Stimulated activated CD8-positive, alpha-beta memory T cell treated with anti-CD3 and anti-CD28 coated beads, Interleukin-2, amount 100 ng/mL, for 48 hours (primary cell): ENCODE measurements at regions not wholly inside any gene's neighbourhood (a gene's known extent, or its start where the extent isn't known, plus 50 kb on each side); places are given as distances from the start of the nearest gene placed in this dataset.
"Not testable (repeated sequence)": the region's sequence is repeated elsewhere in the genome, so short reads cannot be mapped to it uniquely, and the experiment has no call there.

Experiments
- DNase-seq, 2 donors: peaks; one replicate each; pipeline ENCODE4 v3.0.0-alpha.2; 2020; ENCODE audit warnings: low read depth in 2 of 2

DNA sequence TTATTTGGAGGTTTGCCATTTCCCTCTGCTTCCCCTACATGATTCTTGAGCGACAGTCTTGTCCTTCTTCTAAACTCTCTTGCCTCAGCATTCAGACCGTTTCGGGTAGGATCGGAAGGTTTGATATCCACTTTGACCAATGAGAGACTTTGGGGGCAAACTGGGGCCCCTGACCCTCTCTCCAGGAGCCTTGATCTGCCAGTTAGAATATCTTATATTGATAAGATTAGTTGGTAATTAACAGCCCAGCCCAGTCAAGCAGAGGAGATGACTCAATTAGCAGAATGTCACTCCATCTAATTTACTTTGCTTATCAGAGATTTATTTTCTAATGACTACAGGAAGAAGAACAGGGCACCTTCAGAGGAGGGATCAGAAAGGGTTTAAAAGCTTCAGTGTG lies 532.8 kb downstream of the XYLT1 start:
- no peak for DNase-seq

DNA sequence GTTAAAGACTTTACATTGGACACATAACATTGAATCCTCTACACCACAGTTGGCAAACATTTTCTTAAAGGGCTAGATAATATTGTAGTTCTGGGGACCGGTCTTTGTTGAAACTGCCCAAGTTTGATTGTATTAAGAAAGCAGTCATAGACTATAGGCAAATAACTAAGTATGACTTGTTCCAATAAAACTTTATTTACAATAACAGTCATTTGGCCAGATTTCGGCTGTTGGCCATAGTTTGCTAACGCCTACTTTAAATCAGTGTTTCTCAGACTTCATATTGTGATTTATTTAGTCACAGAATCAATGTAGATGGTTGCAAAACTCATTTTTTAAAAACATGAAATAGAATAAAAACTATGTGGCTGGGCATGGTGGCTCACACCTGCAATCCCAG lies 531.8 kb downstream of the XYLT1 start:
- DNase-seq = no peak

GRCh38 chr16:16940351-16940750 lies 530.4 kb downstream of the XYLT1 start:
- DNase-seq = no peak

GRCh38 chr16:16942849-16943248 lies 527.9 kb downstream of the XYLT1 start:
- not testable (repeated sequence) for DNase-seq

DNA sequence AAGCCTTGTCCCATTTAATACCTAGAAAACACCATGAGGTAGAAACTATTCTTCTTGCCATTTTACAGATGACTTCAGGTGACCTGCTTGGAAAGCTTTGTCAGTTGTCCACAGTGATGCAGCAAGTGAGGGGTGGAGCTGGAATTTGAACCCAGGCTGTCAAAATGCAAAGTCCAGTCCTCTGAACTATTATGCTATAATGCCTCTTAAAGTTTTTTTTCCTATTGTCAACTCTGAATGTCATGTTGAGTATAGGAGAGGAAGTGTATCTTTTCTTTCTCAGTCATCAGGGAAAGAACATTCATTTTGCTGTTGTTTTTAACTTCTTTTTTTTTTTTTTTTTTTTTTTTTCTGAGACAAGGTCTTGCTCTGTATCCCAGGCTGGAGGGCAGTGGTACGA lies 525.6 kb downstream of the XYLT1 start:
- no peak for DNase-seq

DNA sequence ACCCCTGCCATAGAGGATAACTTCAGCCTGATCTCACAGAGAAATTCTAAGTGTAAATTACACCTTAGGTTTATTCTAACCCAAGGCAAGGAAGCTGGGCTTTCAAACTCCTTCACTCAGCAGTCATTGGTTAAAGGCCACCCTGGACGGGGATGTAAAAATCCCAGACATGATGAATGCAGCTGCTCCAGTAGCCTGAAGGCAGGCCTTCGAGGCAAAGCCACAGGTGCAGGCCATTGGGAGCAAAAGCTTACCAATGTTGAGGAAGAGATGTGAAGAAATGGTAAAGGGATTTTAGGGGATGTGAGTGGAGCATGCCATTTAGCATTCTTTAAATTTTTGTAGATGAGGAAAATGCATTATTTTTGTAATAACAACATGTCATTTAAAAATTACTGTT lies 514.4 kb downstream of the XYLT1 start:
- DNase-seq = no peak

GRCh38 chr16:16960785-16961184 lies 510.0 kb downstream of the XYLT1 start:
- DNase-seq = no peak

DNA sequence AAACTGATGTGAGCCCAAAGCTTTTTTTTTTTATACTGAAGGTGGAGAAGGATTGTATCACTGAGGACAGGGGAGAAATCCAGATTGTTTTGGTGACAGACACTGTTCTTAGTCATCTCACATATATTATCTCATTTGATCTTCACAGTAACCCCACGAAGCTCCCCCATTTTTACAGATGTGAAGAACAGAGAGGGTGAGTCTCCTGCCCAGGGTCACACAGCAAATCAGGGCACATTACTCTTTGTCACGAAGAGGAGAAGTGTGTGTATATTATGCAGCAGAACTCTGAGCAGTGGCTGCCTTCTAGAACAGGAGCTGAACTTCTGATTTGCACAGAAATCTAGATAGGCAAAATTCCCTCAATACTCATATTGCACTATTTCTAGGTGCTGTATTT lies 504.3 kb downstream of the XYLT1 start:
- DNase-seq = no peak

- no peak for DNase-seq
Measured at GRCh38 chr16:16971042-16971441, 499.7 kb downstream of the XYLT1 start.

DNA sequence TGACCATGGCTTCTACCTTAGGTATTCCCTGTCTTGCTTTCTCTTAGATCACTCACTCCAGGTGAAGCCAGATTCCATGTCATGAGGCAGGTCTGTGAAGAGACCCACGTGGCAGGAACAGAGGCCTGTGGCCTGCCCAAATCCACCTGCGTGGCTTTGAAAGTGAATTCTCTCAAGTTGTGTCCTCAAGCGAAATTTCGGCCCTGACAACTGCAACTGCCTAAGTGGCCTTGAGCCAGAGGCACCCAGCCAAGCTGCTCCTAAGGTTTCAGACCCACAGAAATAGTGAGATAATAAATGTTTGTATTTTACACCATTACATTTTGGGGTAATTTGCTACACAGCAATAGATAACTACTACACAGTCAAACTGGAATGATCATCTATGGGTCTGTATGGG lies 497.9 kb downstream of the XYLT1 start:
- no peak for DNase-seq

GRCh38 chr16:16973707-16974591 lies 496.8 kb downstream of the XYLT1 start:
- no peak for DNase-seq

DNA sequence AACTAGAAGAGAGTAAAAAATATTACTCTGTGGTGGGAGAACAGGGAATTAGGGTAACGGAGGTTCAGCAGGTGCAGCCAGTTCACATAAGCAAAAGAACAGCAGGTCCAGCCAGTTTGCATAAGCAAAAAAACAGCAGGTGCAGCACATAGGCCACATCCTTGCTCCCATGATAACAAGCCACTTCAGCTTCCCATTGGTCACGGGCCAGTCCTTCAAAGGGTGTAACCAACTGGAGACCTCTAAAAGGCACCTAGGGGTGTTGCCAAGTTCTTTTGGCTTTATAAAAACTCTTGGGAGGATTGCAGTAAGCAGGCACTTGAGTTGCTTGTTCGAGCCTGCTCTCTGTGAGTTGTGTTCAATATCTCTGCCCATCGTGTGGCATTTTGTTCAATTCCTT lies 488.1 kb downstream of the XYLT1 start:
- DNase-seq = no peak

DNA sequence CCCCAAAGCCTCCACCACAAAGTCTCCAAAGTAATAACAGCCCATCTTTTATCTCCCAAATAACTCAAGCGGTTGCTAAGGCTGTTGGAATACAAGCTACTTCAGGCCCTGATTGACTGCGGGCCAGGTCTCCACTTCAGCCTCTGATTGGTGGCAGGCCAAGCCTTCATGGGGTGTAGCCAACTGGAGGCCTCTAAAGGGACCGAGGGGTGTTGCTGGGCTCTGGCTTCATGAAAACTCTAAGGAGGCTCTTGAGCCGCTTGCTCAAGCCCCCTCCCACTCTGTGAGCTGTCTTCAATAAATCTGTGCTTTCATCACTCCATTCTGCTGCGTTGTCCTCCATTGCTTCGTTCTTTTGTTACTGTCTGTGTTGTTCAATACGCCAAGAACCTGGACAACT lies 487.2 kb downstream of the XYLT1 start:
- no peak for DNase-seq

DNA sequence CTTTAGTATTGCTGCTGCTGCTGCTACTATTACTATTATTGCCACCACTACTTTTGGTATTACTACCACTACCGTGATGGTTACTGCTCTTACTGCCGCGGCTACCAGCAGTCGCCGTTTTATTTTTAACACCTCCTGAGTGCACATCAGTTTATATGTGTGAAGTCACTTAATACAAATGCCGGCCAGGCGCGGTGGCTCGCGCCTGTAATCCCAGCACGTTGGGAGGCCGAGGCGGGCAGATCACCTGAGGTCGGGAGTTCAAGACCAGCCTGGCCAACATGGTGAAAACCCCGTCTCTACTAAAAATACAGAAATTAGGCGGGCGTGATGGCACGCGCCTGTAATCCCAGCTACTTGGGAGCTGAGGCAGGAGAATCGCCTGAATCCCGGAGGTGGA lies 486.7 kb downstream of the XYLT1 start:
- DNase-seq = not testable (repeated sequence)

DNA sequence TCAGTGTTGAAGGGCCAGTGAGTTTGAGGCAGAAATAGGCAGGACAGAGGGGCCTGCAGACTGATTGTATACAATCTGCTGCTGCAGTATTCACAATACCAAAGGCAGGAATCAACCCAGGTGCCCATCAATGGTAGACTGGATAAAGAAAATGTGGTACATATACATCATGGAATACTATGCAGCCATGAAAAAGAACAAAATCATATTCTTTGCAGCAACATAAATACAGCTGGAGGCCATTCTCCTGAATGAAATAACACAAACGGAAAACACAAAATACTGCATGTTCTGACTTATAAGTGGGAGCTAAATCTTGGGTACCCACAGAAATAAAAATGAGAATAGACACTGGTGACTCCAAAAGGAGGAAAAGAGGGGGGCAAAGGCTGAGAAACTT lies 485.1 kb downstream of the XYLT1 start:
- DNase-seq = no peak

DNA sequence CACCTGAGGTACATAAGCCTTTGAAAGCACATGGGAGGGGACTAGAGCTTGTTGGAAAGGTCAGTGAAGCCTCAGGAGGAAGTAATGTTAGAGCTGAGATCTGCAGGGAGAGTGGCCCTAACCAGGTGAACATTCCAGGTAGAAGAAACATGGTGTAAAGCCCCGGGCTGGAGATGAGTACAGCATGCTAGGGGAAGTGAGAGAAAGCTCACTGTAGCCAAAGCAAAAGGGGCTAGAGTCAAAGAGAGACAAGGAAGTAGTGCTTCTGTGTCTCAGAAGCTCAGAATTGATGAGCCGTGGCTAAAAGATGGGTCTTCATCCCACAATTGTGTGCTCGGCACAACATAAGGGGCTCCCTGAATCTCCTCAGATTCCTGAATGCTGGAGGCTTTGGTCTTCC lies 481.8 kb downstream of the XYLT1 start:
- DNase-seq = no peak

DNA sequence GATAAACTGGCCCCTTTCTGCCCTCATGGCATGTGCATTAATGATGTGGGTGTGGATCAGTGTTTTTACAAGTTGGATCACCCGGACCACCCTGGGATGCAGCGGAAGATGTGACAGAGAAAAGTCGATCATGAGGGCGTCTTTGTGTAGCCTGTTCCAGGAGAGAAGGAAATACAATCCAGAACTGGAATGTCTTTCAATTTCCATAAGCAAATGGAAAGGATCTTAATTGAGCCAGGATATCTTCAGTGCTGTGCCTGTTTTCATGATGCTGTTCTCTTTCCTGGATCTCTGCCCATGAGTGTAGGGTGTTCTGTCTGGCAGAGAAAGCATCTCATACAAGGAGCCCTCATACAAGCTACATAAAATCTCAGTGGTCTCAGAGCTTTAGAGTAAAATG lies 481.4 kb downstream of the XYLT1 start:
- DNase-seq = no peak

DNA sequence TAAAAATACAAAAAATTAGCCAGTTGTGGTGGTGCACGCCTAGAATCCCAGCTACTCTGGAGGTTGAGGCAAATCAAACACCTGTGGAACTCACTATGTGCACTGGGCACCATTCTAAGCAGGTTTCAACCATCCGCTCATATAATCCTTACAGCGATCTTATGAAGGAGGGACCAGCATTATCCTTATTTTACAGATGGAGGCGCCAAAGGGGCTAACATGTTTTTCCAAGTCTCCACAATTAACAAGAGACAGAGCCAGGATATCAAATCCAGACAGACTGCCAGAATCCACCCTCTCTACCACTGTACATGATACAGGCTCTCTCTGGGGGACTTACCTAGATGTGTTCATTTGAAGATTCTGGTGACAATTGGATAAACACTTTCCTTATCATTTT lies 479.0 kb downstream of the XYLT1 start:
- no peak for DNase-seq

DNA sequence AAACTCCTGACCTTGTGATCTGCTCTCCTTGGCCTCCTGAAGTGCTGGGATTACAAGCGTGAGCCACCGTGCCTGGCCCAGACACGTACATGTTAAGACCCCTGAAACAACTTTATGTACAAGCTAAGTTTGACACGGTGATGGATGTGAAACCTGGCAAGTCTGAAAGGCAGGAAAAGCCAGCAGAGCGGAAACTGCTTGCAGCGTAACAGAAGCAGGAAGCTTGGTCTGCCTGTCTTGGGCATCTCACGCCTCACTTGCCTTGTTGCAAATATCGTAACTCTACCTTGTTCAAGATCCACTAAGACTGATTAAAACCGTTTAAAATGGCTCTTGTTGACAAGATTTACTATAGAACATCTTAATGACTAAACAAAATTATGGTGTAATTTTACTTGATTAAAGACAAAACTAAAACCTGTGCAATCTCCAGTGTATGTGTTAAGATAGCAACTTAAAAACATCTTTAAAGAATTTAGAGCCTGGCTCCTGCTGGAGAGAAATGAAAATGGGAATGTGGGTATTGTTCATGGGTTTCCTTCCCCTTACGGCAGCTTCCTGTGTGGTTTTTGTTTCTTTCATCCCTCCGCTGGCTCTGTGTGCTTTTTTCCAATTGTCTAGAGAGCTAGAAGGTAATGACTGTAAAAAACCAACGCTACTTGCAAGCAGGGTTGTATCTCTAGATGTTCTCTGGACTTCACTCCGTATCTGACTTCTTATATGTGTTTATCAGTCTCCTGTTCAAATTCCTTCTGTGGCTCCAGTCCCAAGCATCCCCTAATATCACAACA lies 477.6 kb downstream of the XYLT1 start:
- no peak for DNase-seq

DNA sequence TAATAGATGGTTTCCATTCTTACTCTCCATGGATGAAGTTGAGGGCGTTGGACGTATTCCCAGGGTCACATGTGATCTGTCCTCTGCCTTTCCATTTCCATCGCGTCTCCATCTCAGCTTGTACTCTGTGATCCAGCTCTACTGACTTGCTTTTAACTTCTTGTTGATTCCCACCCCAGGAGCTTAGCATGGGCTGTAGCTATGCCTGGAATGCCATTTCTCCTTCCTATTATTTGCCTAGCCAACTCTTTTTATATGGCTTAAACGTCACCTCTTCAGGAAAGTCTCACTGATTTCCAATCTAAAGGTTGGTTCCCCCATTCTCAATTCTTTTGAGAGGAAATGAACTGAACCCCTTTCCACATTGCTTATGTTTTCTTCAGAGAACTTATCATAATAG lies 475.9 kb downstream of the XYLT1 start:
- DNase-seq = no peak

- no peak for DNase-seq
Measured at GRCh38 chr16:16996827-16997226, 473.9 kb downstream of the XYLT1 start.

DNA sequence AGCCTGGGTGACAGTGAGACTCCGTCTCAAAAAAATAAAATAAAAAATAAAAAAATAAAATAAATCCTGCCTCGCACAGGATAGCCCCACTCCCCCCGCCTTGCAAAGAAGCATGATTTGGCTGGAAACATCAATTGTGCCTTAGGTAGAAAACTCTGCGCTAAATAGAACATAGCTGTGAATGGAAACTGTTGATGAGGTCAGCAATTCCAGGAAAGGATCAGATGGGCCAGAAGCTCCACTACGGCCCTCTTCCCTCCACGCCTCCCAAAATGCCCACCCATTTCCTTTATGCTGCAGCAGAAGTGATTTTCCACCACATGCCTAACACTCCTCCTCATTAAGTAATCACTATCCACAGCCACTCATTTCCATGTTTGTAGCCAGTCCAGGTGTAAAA lies 473.4 kb downstream of the XYLT1 start:
- DNase-seq = no peak

DNA sequence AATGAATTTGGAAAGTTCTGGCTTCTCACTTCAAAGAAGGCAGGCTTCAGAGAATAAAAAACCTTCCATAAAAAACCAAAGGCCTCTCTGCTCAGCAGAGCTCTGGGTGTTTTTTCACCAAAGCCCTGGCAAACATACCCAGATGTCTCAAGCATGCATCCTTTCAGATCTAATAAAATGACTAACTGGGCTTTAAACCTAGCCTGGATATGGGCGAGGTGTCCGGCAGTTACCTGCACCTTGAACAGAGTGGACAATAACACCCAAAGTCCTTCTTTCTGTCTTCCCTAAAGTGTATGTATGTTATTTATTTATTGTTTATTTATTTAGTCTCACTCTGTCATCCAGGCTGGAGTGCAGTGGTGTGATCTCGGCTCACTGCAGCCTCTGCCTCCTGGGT lies 469.3 kb downstream of the XYLT1 start:
- no peak for DNase-seq
